Astrocyte (in vitro differentiated cells and primary cell): ENCODE measurements at regions not wholly inside any gene's neighbourhood (a gene's known extent, or its start where the extent isn't known, plus 50 kb on each side); places are given as distances from the start of the nearest gene placed in this dataset.

Experiments used
- DNase-seq: peaks from one replicate; pipeline ENCODE4 v3.0.0-alpha.2; 2010; ENCODE audit warnings: low read depth
- FAIRE-seq: peaks from 2 replicates; lab custom pipeline; 2011; peaks lifted over from hg19 to GRCh38; lab: Jason Lieb, UNC
- H2AFZ ChIP-seq: 2 replicates; pipeline ENCODE4 v1.6.0; 2012; ENCODE audit warnings: low read depth, low read length, inconsistent platforms
- H3K27ac ChIP-seq: 2 replicates; pipeline ENCODE4 v1.5.1; 2011; ENCODE audit warnings: low read depth, low read length, inconsistent platforms
- H3K27me3 ChIP-seq: 2 replicates; pipeline ENCODE4 v1.6.0; 2011; ENCODE audit warnings: low read length, inconsistent platforms; ENCODE audit not compliant: insufficient read depth
- H3K36me3 ChIP-seq: 2 replicates; pipeline ENCODE4 v1.5.1; 2011; ENCODE audit warnings: low read length, inconsistent platforms; ENCODE audit not compliant: insufficient read depth
- H3K4me1 ChIP-seq: 2 replicates; pipeline ENCODE4 v1.5.1; 2011; ENCODE audit warnings: low read length, inconsistent platforms; ENCODE audit not compliant: insufficient read depth
- H3K4me2 ChIP-seq: 2 replicates; pipeline ENCODE4 v1.6.0; 2012; ENCODE audit warnings: low read length, inconsistent platforms
- H3K4me3 ChIP-seq: 2 replicates; pipeline ENCODE4 v1.5.1; 2011; ENCODE audit warnings: low read depth, mild to moderate bottlenecking, low read length, inconsistent platforms; ENCODE audit not compliant: insufficient read depth
- H3K79me2 ChIP-seq: 2 replicates; pipeline ENCODE4 v1.6.0; 2012; ENCODE audit warnings: mild to moderate bottlenecking, low read length, inconsistent platforms; ENCODE audit not compliant: insufficient read depth
- H3K9ac ChIP-seq: 2 replicates; pipeline ENCODE4 v1.6.0; 2012; ENCODE audit warnings: mild to moderate bottlenecking, low read length, inconsistent platforms
- H3K9me3 ChIP-seq: 2 replicates; pipeline ENCODE4 v1.5.1; 2012; ENCODE audit warnings: low read depth, mild to moderate bottlenecking, low read length, inconsistent platforms; ENCODE audit not compliant: insufficient read depth
- H4K20me1 ChIP-seq: 2 replicates; pipeline ENCODE4 v1.6.0; 2012; ENCODE audit warnings: low read length, inconsistent platforms; ENCODE audit not compliant: insufficient read depth
- H3K27ac Mint-ChIP-seq: one replicate; pipeline ENCODE4 v1.8.0; 2021; ENCODE audit warnings: mild to moderate bottlenecking, mixed read lengths; ENCODE audit not compliant: unreplicated experiment
- H3K27me3 Mint-ChIP-seq: one replicate; pipeline ENCODE4 v1.8.0; 2021; ENCODE audit warnings: low read depth, mixed read lengths; ENCODE audit not compliant: unreplicated experiment
- H3K36me3 Mint-ChIP-seq: one replicate; pipeline ENCODE4 v1.8.0; 2021; ENCODE audit warnings: low read depth, mixed read lengths; ENCODE audit not compliant: unreplicated experiment
- H3K4me1 Mint-ChIP-seq: one replicate; pipeline ENCODE4 v1.8.0; 2021; ENCODE audit warnings: low read depth, mixed read lengths; ENCODE audit not compliant: unreplicated experiment
- H3K4me3 Mint-ChIP-seq: one replicate; pipeline ENCODE4 v1.8.0; 2021; ENCODE audit warnings: mild to moderate bottlenecking, moderate library complexity, mixed read lengths; ENCODE audit not compliant: unreplicated experiment
- H3K9me3 Mint-ChIP-seq: one replicate; pipeline ENCODE4 v1.8.0; 2021; ENCODE audit warnings: mild to moderate bottlenecking, mixed read lengths; ENCODE audit not compliant: unreplicated experiment
- EZH2 ChIP-seq: IDR thresholded peaks from 2 replicates; pipeline ENCODE4 v1.6.1; 2012; ENCODE audit warnings: mild to moderate bottlenecking, low read length, inconsistent platforms; ENCODE audit not compliant: insufficient read depth
- TF ChIP-seq, protein P1 (sequence below): IDR thresholded peaks from 2 replicates; pipeline ENCODE4 v1.5.1; 2011; ENCODE audit warnings: low read depth, mild to moderate bottlenecking, inconsistent platforms, low read length, moderate library complexity; ENCODE audit not compliant: insufficient read depth

DNA sequence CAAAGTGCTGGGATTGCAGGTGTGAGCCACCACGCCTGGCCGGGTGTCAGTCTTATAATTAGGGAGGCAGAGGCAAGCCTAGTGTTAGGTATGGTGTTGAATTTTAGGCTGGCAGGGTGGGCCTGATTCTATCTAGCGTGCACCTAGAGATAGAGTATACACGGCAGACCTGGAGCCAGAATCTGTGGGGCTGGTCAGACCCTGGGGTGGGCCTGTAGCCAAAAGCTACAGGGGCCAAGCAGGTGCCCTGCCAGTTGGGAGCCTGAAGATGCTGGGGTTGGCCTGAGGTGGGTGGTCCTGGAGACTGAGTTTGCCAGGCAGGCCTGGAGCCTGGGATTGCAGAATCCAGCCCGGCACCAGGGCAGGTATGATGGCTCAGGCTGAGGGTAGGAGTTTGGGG lies 1580.3 kb downstream of the ARAP2 start:
- H3K9ac ChIP-seq, result no peak overlapping the region
- H3K27me3 ChIP-seq, result no peaks in the 10 kb centered on the region
- peaks cover 2% of the 10 kb centered on the region for H3K9me3 ChIP-seq
- FAIRE-seq, result no peak
- H3K4me1 ChIP-seq, result no peaks in the 10 kb centered on the region
- H3K4me3 Mint-ChIP-seq, result no peak overlapping the region
- DNase-seq, result no peak
- no peaks in the 10 kb centered on the region for H3K4me1 Mint-ChIP-seq
- H3K27ac Mint-ChIP-seq, result no peak overlapping the region
- no peak for TF ChIP-seq EZH2
- TF ChIP-seq, protein P1, sequence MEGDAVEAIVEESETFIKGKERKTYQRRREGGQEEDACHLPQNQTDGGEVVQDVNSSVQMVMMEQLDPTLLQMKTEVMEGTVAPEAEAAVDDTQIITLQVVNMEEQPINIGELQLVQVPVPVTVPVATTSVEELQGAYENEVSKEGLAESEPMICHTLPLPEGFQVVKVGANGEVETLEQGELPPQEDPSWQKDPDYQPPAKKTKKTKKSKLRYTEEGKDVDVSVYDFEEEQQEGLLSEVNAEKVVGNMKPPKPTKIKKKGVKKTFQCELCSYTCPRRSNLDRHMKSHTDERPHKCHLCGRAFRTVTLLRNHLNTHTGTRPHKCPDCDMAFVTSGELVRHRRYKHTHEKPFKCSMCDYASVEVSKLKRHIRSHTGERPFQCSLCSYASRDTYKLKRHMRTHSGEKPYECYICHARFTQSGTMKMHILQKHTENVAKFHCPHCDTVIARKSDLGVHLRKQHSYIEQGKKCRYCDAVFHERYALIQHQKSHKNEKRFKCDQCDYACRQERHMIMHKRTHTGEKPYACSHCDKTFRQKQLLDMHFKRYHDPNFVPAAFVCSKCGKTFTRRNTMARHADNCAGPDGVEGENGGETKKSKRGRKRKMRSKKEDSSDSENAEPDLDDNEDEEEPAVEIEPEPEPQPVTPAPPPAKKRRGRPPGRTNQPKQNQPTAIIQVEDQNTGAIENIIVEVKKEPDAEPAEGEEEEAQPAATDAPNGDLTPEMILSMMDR, result no peak
- H3K9me3 Mint-ChIP-seq, result no peaks in the 10 kb centered on the region
- no peaks in the 10 kb centered on the region for H4K20me1 ChIP-seq
- H3K4me3 ChIP-seq, result no peak overlapping the region
- H3K36me3 ChIP-seq, result no peaks in the 10 kb centered on the region
- H3K27me3 Mint-ChIP-seq, result no peaks in the 10 kb centered on the region
- H3K36me3 Mint-ChIP-seq, result no peaks in the 10 kb centered on the region
- no peak overlapping the region for H2AFZ ChIP-seq
- no peak overlapping the region for H3K4me2 ChIP-seq
- no peaks in the 10 kb centered on the region for H3K79me2 ChIP-seq
- no peak overlapping the region for H3K27ac ChIP-seq

DNA sequence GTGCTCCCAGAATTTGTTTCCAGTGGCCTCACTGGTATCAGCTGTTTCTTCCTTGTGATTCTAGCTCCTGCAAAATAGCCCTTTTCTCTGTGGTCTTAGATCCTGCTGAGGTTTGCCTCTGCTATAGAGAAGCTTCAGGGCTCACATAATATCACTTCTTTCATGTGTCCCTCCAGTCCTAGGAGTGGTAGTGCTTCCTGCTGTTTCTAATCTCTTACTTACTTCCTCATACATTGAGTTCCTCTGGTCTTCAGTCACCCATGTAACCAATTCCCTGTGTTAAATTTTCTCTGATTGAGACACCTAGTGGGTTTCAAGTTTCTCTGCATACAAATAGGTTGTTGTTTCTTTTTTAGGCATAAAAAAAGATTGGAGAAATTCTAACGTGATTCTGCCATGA lies 1567.9 kb downstream of the ARAP2 start:
- no peaks in the 10 kb centered on the region for H3K27me3 ChIP-seq
- H3K4me3 Mint-ChIP-seq, result no peak overlapping the region

DNA sequence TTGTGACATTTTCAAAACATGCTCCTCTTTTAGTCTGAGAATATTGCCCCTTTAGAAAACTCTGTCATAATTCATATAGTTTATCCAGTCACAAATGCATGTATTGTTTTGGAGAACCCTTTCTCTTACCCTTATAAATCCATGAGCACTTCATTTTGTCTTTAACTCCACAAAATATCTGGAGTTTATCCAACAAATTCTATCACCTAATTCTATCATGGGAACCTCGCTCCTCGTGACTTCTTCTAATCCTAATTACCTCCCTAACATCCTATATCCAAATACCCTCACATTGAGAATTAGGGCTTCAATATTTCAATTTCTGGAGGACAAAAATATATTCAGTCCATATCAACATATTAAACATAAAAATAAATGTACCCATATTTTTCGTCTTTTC lies 1565.9 kb downstream of the ARAP2 start:
- H3K27me3 ChIP-seq, result no peaks in the 10 kb centered on the region
- no peak overlapping the region for H3K4me3 Mint-ChIP-seq
- no peak overlapping the region for H2AFZ ChIP-seq
- TF ChIP-seq, protein P1, result no peak
- H3K36me3 Mint-ChIP-seq, result no peaks in the 10 kb centered on the region
- H3K4me1 Mint-ChIP-seq, result peaks cover 14% of the 10 kb centered on the region
- H3K27me3 Mint-ChIP-seq, result no peaks in the 10 kb centered on the region
- H3K4me2 ChIP-seq, result no peak overlapping the region
- H3K9me3 Mint-ChIP-seq, result no peaks in the 10 kb centered on the region
- H3K36me3 ChIP-seq, result no peaks in the 10 kb centered on the region
- no peak overlapping the region for H3K4me3 ChIP-seq
- no peak overlapping the region for H3K9ac ChIP-seq
- no peaks in the 10 kb centered on the region for H4K20me1 ChIP-seq
- H3K27ac ChIP-seq, result no peak overlapping the region
- H3K79me2 ChIP-seq, result no peaks in the 10 kb centered on the region
- no peaks in the 10 kb centered on the region for H3K9me3 ChIP-seq
- DNase-seq, result no peak
- no peaks in the 10 kb centered on the region for H3K4me1 ChIP-seq
- no peak for FAIRE-seq
- H3K27ac Mint-ChIP-seq, result no peak overlapping the region

More for the DNA sequence above, 1567.9 kb downstream of the ARAP2 start:
- Mint-ChIP-seq H3K9me3 (no peaks in the 10 kb centered on the region), H3K36me3 (no peaks in the 10 kb centered on the region), H3K27ac (peak overlapping the region; percentile 14), H3K27me3 (no peaks in the 10 kb centered on the region), H3K4me1 (peaks cover 5% of the 10 kb centered on the region)
- no peak overlapping the region for H2AFZ ChIP-seq
- no peak for TF ChIP-seq EZH2
- TF ChIP-seq, protein P1, result no peak
- H3K4me1 ChIP-seq, result no peaks in the 10 kb centered on the region
- no peak overlapping the region for H3K4me3 ChIP-seq
- no peak for FAIRE-seq
- H3K9me3 ChIP-seq, result no peaks in the 10 kb centered on the region
- H3K79me2 ChIP-seq, result no peaks in the 10 kb centered on the region
- no peak overlapping the region for H3K27ac ChIP-seq
- no peak overlapping the region for H3K4me2 ChIP-seq
- no peak overlapping the region for H3K9ac ChIP-seq
- H4K20me1 ChIP-seq, result no peaks in the 10 kb centered on the region
- DNase-seq, result no peak
- no peaks in the 10 kb centered on the region for H3K36me3 ChIP-seq
